ENCODE measurements at regions not wholly inside any gene's neighbourhood (a gene's known extent, or its start where the extent isn't known, plus 50 kb on each side); places are given as distances from the start of the nearest gene placed in this dataset.

- Histone ChIP-seq H3K9me3 (replicated peaks; ENCODE audit: control insufficient read depth, insufficient read depth, low read length) (no peaks in the 10 kb centered on the region; the same call in 2 of the 3 replicates), H3K4me2 (ENCODE audit: control insufficient read depth, insufficient read depth) (no peak overlapping the region), H4K20me1 (ENCODE audit: control insufficient read depth, insufficient read depth) (no peaks in the 10 kb centered on the region), H3K36me3 (ENCODE audit: control insufficient read depth in 2 of 2, insufficient read depth in 2 of 2, low read length in 1 of 2) (no peaks in the 10 kb centered on the region), H3K9ac (ENCODE audit: control insufficient read depth, insufficient read depth, low read length) (no peak overlapping the region), H3K79me2 (ENCODE audit: control insufficient read depth, insufficient read depth, low read length) (no peaks in the 10 kb centered on the region), H3K27me3 (replicated peaks in 1 of 2; ENCODE audit: control insufficient read depth in 2 of 2, insufficient read depth in 2 of 2, low read length in 1 of 2) (no peaks in the 10 kb centered on the region), H3K4me3 (no peak overlapping the region), H3K4me1 (ENCODE audit: control insufficient read depth, insufficient read depth, low read length) (no peaks in the 10 kb centered on the region), H3K27ac (ENCODE audit: control insufficient read depth, insufficient read depth) (no peak overlapping the region), H2AFZ (ENCODE audit: control insufficient read depth, low read depth, low read length) (no peak overlapping the region)
- FAIRE-seq: no peak
- TF ChIP-seq SPI1 (IDR thresholded peaks at IDR 0.05; ENCODE audit: borderline replicate concordance, insufficient read depth, low read depth, low read length): no peak
- TF ChIP-seq JUNB (IDR thresholded peaks at IDR 0.05): no peak
- TF ChIP-seq IRF4 (IDR thresholded peaks at IDR 0.05; ENCODE audit: low read depth, low read length): no peak
- TF ChIP-seq BRCA1 (IDR thresholded peaks at IDR 0.05; ENCODE audit: low read depth, low read length): no peak
- no peak for TF ChIP-seq BCL11A (IDR thresholded peaks at IDR 0.05; ENCODE audit: low read depth, low read length)
- TF ChIP-seq RCOR1 (conservative IDR thresholded peaks at IDR 0.05; ENCODE audit: low read depth, low read length): no peak
- TF ChIP-seq SKIL (IDR thresholded peaks at IDR 0.05; ENCODE audit: low read depth, poor library complexity, severe bottlenecking): no peak
- no peak for TF ChIP-seq PAX5 (IDR thresholded peaks at IDR 0.05; ENCODE audit: borderline replicate concordance, low read depth, low read length)
- no peak for TF ChIP-seq TBL1XR1 (IDR thresholded peaks at IDR 0.05; ENCODE audit: low read depth, low read length)
- no peak for TF ChIP-seq RB1 (IDR thresholded peaks at IDR 0.05; ENCODE audit: borderline replicate concordance)
- no peak for TF ChIP-seq CBX5 (IDR thresholded peaks at IDR 0.05; ENCODE audit: low read depth)
- TF ChIP-seq, protein P1, sequence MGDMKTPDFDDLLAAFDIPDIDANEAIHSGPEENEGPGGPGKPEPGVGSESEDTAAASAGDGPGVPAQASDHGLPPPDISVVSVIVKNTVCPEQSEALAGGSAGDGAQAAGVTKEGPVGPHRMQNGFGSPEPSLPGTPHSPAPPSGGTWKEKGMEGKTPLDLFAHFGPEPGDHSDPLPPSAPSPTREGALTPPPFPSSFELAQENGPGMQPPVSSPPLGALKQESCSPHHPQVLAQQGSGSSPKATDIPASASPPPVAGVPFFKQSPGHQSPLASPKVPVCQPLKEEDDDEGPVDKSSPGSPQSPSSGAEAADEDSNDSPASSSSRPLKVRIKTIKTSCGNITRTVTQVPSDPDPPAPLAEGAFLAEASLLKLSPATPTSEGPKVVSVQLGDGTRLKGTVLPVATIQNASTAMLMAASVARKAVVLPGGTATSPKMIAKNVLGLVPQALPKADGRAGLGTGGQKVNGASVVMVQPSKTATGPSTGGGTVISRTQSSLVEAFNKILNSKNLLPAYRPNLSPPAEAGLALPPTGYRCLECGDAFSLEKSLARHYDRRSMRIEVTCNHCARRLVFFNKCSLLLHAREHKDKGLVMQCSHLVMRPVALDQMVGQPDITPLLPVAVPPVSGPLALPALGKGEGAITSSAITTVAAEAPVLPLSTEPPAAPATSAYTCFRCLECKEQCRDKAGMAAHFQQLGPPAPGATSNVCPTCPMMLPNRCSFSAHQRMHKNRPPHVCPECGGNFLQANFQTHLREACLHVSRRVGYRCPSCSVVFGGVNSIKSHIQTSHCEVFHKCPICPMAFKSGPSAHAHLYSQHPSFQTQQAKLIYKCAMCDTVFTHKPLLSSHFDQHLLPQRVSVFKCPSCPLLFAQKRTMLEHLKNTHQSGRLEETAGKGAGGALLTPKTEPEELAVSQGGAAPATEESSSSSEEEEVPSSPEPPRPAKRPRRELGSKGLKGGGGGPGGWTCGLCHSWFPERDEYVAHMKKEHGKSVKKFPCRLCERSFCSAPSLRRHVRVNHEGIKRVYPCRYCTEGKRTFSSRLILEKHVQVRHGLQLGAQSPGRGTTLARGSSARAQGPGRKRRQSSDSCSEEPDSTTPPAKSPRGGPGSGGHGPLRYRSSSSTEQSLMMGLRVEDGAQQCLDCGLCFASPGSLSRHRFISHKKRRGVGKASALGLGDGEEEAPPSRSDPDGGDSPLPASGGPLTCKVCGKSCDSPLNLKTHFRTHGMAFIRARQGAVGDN (IDR thresholded peaks at IDR 0.05): no peak
- TF ChIP-seq RELA (IDR thresholded peaks at IDR 0.05; ENCODE audit: borderline replicate concordance, partially characterized antibody): no peak
- in situ Hi-C loops (cut with MboI) (no loop called here), intact Hi-C loops (cut with micrococcal nuclease; ENCODE audit: unreplicated experiment) (no loop called here)
- no TSS peak for BruUV-seq (replicated peaks)
- ChIA-PET CTCF (interaction anchor here (0.9 kb wide), 1 partner anchor 16 kb away, joined by 3 read pairs; no protein-coding TSS in a partner anchor), POLR2A (no interaction called here), RAD21 (ENCODE audit: unreplicated experiment) (interaction anchor here (0.6 to 1.6 kb wide), 2 partner anchors 20 to 900 kb away, joined by 3 to 5 read pairs; no protein-coding TSS in a partner anchor), SMC1A (ENCODE audit: uncharacterized antibody, unreplicated experiment) (interaction anchor here (0.6 kb wide), 1 partner anchor 186 kb away, joined by 3 read pairs; no protein-coding TSS in a partner anchor)
- DNase-seq (ENCODE audit: low read depth, low spot score): no peak
- no peak for ATAC-seq
Measured at GRCh38 chr1:83527987-83528386, 470.9 kb downstream of the TTLL7 start.
